ENCODE measurements at regions not wholly inside any gene's neighbourhood (a gene's known extent, or its start where the extent isn't known, plus 50 kb on each side); places are given as distances from the start of the nearest gene placed in this dataset.

GRCh38 chr16:73909529-73910035 is 387.0 kb upstream of the PSMD7 start:
- TF ChIP-seq POLR2A (IDR thresholded peaks at IDR 0.05; ENCODE audit: low read depth, low read length) = no peak
- no peak for TF ChIP-seq POLR2AphosphoS5 (IDR thresholded peaks at IDR 0.05; ENCODE audit: low read depth, low read length)
- TF ChIP-seq TAF1 (IDR thresholded peaks at IDR 0.05; ENCODE audit: borderline replicate concordance, low read depth, low read length) = no peak
